ENCODE measurements at regions not wholly inside any gene's neighbourhood (a gene's known extent, or its start where the extent isn't known, plus 50 kb on each side); places are given as distances from the start of the nearest gene placed in this dataset.

DNA sequence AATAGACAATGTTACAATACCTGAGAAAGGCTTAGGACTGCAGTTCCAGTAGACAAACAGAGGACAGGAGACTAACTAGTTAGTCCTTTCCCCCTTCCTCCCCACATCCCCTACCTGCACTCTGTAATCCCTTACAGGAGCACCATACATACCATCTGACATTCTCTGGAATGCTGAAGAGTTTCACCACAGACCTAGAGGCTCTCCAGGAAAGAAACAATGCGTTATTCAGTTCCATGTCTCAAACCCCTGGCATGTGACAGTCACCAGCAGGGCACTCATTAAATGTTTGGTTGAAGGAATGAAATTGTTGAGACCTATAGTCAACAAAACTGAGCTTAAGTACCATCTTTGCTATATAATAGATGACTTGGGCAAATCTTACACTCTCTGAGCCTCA is 100.2 kb upstream of the USP38 start:
- TF ChIP-seq, protein P1, sequence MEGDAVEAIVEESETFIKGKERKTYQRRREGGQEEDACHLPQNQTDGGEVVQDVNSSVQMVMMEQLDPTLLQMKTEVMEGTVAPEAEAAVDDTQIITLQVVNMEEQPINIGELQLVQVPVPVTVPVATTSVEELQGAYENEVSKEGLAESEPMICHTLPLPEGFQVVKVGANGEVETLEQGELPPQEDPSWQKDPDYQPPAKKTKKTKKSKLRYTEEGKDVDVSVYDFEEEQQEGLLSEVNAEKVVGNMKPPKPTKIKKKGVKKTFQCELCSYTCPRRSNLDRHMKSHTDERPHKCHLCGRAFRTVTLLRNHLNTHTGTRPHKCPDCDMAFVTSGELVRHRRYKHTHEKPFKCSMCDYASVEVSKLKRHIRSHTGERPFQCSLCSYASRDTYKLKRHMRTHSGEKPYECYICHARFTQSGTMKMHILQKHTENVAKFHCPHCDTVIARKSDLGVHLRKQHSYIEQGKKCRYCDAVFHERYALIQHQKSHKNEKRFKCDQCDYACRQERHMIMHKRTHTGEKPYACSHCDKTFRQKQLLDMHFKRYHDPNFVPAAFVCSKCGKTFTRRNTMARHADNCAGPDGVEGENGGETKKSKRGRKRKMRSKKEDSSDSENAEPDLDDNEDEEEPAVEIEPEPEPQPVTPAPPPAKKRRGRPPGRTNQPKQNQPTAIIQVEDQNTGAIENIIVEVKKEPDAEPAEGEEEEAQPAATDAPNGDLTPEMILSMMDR (IDR thresholded peaks at IDR 0.05; ENCODE audit: low read depth, low read length, missing control alignments): no peak
- H3K4me3 ChIP-seq (ENCODE audit: low read depth, low read length): no peak overlapping the region
- DNase-seq (ENCODE audit: low read depth): no peak

DNA sequence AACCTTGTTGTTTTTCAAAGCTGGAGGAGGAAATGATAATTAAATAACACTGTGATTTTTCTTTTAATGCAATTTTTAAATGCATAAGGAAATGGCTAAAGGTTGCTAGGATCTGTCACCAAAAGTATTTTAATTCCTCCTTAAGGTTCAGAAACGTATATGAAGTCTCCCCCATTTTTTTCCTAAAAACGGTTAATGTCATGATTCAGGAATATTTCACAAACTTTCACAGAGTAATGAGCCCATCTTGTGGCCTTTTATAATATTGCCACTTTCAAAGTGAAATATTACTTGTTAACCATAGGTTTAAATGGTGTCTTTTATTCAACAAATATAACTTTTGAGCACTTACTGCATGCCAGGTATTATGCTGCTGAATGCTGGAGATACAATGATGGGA is 99.5 kb upstream of the USP38 start:
- TF ChIP-seq, protein P1 (IDR thresholded peaks at IDR 0.05; ENCODE audit: low read depth, low read length, missing control alignments): no peak
- DNase-seq (ENCODE audit: low read depth): no peak
- H3K4me3 ChIP-seq (ENCODE audit: low read depth, low read length): no peak overlapping the region

DNA sequence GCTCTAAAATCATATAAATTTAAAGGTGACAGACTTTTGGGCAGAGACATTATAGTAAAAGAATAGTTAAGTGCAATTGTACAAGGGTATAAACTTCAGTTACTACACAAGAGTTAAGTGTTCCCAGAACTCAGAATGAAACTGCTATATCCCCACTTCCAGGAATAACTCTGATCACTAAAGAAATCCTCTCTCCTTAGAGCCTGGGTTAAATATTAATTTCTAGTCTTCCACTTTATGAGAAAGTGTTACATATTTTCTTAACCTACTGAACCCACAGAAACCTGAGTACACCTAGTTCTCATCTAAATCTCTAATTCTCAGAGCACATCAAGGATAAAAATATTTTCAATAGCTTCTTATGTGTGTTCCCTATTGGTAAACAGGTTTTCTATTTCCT is 99.1 kb upstream of the USP38 start:
- no peak for DNase-seq (ENCODE audit: low read depth)
- TF ChIP-seq, protein P1 (IDR thresholded peaks at IDR 0.05; ENCODE audit: low read depth, low read length, missing control alignments): no peak

DNA sequence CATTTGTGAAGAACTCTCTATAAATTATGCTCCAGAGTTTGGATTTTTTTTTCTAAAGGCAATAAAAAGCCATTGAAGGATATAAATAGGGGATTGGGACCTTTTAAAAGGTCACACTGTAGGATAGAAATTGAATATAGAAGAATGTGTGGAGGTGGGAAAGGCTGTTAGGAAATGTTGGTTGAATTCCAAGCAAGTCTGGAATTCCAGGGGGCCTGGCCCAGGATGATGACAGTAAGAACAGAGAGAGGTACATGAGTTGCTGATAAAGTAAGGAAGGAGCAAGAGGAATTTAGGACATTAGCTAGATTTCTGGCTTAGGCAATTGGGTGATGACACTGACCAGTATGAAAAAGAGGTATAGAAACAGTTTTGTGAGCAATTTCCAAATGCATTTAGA is 95.4 kb upstream of the USP38 start:
- H3K4me3 ChIP-seq (ENCODE audit: low read depth, low read length): no peak overlapping the region
- DNase-seq (ENCODE audit: low read depth): no peak
- TF ChIP-seq, protein P1 (IDR thresholded peaks at IDR 0.05; ENCODE audit: low read depth, low read length, missing control alignments): no peak

More for the DNA sequence above, 99.1 kb upstream of the USP38 start:
- no peak overlapping the region for H3K4me3 ChIP-seq (ENCODE audit: low read depth, low read length)

DNA sequence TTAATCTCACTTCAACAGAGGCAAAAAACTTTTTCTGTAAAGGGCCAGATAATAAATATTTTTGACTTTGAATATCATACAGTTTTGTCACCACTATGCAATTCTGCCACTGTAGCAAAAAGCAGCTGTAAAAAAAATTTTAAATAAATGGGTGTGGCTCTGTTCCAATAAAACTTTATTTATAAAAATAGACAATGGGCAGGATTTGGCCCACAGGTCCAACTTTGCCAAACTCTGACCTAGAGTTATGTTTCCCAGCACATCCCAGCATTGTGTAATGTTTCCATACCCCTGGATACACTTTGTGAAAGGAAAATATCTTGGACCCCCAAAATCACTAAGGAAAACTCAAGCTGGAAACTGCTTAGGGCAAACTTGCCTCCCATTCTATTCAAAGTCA is 94.9 kb upstream of the USP38 start:
- TF ChIP-seq, protein P1 (IDR thresholded peaks at IDR 0.05; ENCODE audit: low read depth, low read length, missing control alignments): no peak
- H3K4me3 ChIP-seq (ENCODE audit: low read depth, low read length): no peak overlapping the region
- no peak for DNase-seq (ENCODE audit: low read depth)

DNA sequence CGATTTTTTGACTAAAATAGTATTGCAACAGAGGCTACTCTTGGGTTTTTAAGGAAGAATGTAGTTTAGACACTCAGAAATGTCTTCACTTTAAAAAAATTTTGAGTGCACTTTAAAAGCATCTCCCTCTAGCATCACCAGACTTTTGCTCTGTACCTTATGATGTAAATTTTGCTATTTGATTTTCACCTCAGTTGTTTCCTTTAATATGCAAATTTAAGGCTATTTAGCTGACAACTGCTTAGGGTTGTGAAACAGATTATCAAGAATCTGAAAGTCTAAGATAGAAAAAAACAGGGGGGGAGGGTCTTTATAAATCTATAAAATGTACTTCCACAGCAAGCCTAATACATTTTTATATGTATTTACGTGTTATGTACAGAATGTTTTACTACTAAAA is 92.9 kb upstream of the USP38 start:
- no peak overlapping the region for H3K4me3 ChIP-seq (ENCODE audit: low read depth, low read length)
- no peak for DNase-seq (ENCODE audit: low read depth)
- TF ChIP-seq, protein P1 (IDR thresholded peaks at IDR 0.05; ENCODE audit: low read depth, low read length, missing control alignments): no peak

DNA sequence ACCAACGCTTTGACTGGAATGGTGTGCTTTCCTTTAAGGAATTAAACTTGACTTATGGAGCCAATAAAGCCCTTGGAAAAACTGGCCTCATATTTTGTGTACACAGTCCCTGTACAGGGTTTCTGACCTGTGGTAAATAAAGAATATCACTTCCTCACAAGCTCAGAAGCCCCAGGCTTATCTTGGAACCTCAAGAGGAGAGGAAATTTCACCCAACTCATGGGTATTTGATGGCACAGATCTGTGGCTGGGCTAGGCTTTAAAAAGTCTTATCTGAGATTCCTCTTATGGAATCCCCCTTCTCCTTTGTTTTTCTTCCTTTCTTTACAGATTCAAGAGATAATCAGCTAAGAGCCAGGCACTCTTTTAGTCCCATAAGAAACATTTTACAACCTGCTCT is 89.3 kb upstream of the USP38 start:
- TF ChIP-seq, protein P1 (IDR thresholded peaks at IDR 0.05; ENCODE audit: low read depth, low read length, missing control alignments): no peak
- no peak overlapping the region for H3K4me3 ChIP-seq (ENCODE audit: low read depth, low read length)
- DNase-seq (ENCODE audit: low read depth): no peak

All from GM12864 (cell line).